HK-2 (cell line): ENCODE measurements at regions not wholly inside any gene's neighbourhood (a gene's known extent, or its start where the extent isn't known, plus 50 kb on each side); places are given as distances from the start of the nearest gene placed in this dataset.
A peak's percentile ranks its signal among the peaks of the same experiment; 100 is the strongest.
"Not testable (repeated sequence)": the region's sequence is repeated elsewhere in the genome, so short reads cannot be mapped to it uniquely, and the experiment has no call there.

Experiments
- DNase-seq: peaks from one replicate; pipeline ENCODE4 v3.0.0-alpha.2; 2018; ENCODE audit not compliant: unreplicated experiment

- DNase-seq = peak; percentile 89
Observed at GRCh38 chr2:216775043-216775453, 79.7 kb upstream of the IGFBP5 start.

GRCh38 chr2:216774620-216775019 lies 79.3 kb upstream of the IGFBP5 start:
- DNase-seq = peak; percentile 66

GRCh38 chr2:216774180-216774579 lies 78.8 kb upstream of the IGFBP5 start:
- DNase-seq = no peak

- no peak for DNase-seq
Observed at GRCh38 chr2:216773072-216773471, 77.7 kb upstream of the IGFBP5 start.

- no peak for DNase-seq
Observed at GRCh38 chr2:216770717-216771116, 75.4 kb upstream of the IGFBP5 start.

GRCh38 chr2:216770050-216770449 lies 74.7 kb upstream of the IGFBP5 start:
- no peak for DNase-seq

- DNase-seq = no peak
Observed at GRCh38 chr2:216769626-216770025, 74.3 kb upstream of the IGFBP5 start.

GRCh38 chr2:216768908-216769411 lies 73.6 kb upstream of the IGFBP5 start:
- no peak for DNase-seq

GRCh38 chr2:216765761-216766262 lies 70.5 kb upstream of the IGFBP5 start:
- no peak for DNase-seq

GRCh38 chr2:216763396-216763795 lies 68.0 kb upstream of the IGFBP5 start:
- DNase-seq = no peak

- DNase-seq = no peak
Observed at GRCh38 chr2:216761809-216762208, 66.5 kb upstream of the IGFBP5 start.

- DNase-seq = no peak
Observed at GRCh38 chr2:216761133-216761532, 65.8 kb upstream of the IGFBP5 start.

GRCh38 chr2:216758256-216759155 lies 63.2 kb upstream of the IGFBP5 start:
- no peak for DNase-seq

- DNase-seq = no peak
Observed at GRCh38 chr2:216757532-216757931, 62.2 kb upstream of the IGFBP5 start.

GRCh38 chr2:216756435-216756834 lies 61.1 kb upstream of the IGFBP5 start:
- no peak for DNase-seq

GRCh38 chr2:216754812-216755211 lies 59.5 kb upstream of the IGFBP5 start:
- DNase-seq = no peak

- DNase-seq = no peak
Observed at GRCh38 chr2:216754336-216754735, 59.0 kb upstream of the IGFBP5 start.

GRCh38 chr2:216752855-216753505 lies 57.6 kb upstream of the IGFBP5 start:
- DNase-seq = no peak

GRCh38 chr2:216750750-216751149 lies 55.4 kb upstream of the IGFBP5 start:
- DNase-seq = not testable (repeated sequence)

- DNase-seq = not testable (repeated sequence)
Observed at GRCh38 chr2:216746268-216746667, 50.9 kb upstream of the IGFBP5 start.

- DNase-seq = no peak
Observed at GRCh38 chr2:216745453-216745852, 50.1 kb upstream of the IGFBP5 start.
